GM12892 (cell line): ENCODE measurements at regions not wholly inside any gene's neighbourhood (a gene's known extent, or its start where the extent isn't known, plus 50 kb on each side); places are given as distances from the start of the nearest gene placed in this dataset.

Experiments used
- POLR2A ChIP-seq: IDR thresholded peaks from 2 replicates; pipeline ENCODE4 v1.6.1; 2011; ENCODE audit warnings: low read depth, low read length, control low read depth
- POLR2AphosphoS5 ChIP-seq: IDR thresholded peaks from 2 replicates; pipeline ENCODE4 v1.6.1; 2011; ENCODE audit warnings: low read depth, low read length, control low read depth

GRCh38 chr2:191758518-191759507, 80.9 kb downstream of the NABP1 start:
- TF ChIP-seq POLR2A (no peak), POLR2AphosphoS5 (no peak)
